Skeletal muscle tissue (tissue), 3 donors: ENCODE measurements at regions not wholly inside any gene's neighbourhood (a gene's known extent, or its start where the extent isn't known, plus 50 kb on each side); places are given as distances from the start of the nearest gene placed in this dataset.

Experiments
- H3K27ac ChIP-seq: one replicate; pipeline ENCODE4 v1.7.0; 2013; ENCODE audit warnings: mild to moderate bottlenecking, low read depth, low read length, inconsistent platforms
- H3K27me3 ChIP-seq, 3 donors: one replicate each; pipeline ENCODE4 v1.7.0; 2013; ENCODE audit warnings: low read length in 3 of 3; ENCODE audit not compliant: control insufficient read depth in 3 of 3, insufficient read depth in 3 of 3
- H3K36me3 ChIP-seq, 3 donors: one replicate each; pipeline ENCODE4 v1.7.0; 2013; ENCODE audit warnings: low read length in 3 of 3; ENCODE audit not compliant: control insufficient read depth in 3 of 3, insufficient read depth in 3 of 3
- H3K4me1 ChIP-seq, 3 donors: one replicate each; pipeline ENCODE4 v1.7.0; 2013; ENCODE audit warnings: low read length in 3 of 3, mild to moderate bottlenecking in 3 of 3; ENCODE audit not compliant: control insufficient read depth in 3 of 3, insufficient read depth in 3 of 3
- H3K4me3 ChIP-seq, 3 donors: one replicate each; pipeline ENCODE4 v1.7.0; 2013; ENCODE audit warnings: low read length in 3 of 3
- H3K9ac ChIP-seq, 3 donors: one replicate each; pipeline ENCODE4 v1.7.0; 2013; ENCODE audit warnings: low read length in 3 of 3, mild to moderate bottlenecking in 3 of 3, moderate library complexity in 2 of 3, low read depth in 1 of 3
- H3K9me3 ChIP-seq, 3 donors: one replicate each; pipeline ENCODE4 v1.7.0; 2013; ENCODE audit warnings: low read length in 3 of 3; ENCODE audit not compliant: control insufficient read depth in 3 of 3
- donor health status: Osteomylitis.

DNA sequence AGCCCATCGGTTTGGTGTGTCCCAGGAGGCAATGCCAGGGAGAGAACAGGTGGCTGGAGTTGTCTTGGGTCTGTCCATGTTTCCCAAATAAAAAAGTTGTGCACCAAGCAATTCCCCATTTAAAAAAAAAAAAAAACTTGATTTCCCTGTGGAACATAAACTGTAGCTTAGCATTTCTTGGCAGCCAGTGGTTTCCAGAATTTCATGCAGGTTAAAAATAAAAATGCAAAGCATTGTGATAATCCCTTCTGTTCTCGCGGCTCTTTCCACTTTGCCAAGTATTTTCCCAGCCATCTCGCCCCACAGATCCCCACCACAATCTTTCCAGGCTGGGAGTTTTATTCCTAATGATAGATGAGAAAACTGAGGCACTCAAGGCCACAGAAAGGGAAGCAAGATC is 51.4 kb upstream of the MSX1 start:
- H3K9ac ChIP-seq: no peak overlapping the region
- H3K9me3 ChIP-seq: peaks cover 2 to 9% (median 4%) of the 10 kb centered on the region in 3 donors
- no peak overlapping the region for H3K4me3 ChIP-seq

DNA sequence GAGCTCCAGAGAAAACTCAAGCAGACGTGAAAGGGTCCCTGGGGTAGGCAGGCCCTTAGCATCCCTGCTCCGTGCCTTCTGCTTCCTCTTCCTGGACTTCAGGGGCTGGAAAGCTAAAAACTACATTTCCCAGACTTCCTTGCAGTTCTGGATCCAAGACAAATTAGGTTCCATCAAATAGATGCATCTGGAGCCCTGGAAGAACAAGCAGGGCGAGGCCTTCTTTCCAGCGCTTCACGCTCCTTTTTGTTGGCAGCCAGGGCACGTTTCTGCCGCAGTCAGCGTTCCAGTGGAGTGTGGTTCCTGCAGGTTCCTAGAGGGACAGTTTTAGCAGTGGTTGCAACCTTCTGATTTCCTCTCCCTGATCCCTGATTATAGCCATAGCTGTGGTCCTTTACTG is 53.6 kb upstream of the MSX1 start:
- H3K36me3 ChIP-seq: no peaks in the 10 kb centered on the region

More for the DNA sequence above, 51.4 kb upstream of the MSX1 start:
- Histone ChIP-seq H3K36me3 (no peaks in the 10 kb centered on the region), H3K27me3 (peaks cover 0 to 11% (median 0%) of the 10 kb centered on the region in 3 donors), H3K27ac (no peak overlapping the region), H3K4me1 (no peaks in the 10 kb centered on the region)

DNA sequence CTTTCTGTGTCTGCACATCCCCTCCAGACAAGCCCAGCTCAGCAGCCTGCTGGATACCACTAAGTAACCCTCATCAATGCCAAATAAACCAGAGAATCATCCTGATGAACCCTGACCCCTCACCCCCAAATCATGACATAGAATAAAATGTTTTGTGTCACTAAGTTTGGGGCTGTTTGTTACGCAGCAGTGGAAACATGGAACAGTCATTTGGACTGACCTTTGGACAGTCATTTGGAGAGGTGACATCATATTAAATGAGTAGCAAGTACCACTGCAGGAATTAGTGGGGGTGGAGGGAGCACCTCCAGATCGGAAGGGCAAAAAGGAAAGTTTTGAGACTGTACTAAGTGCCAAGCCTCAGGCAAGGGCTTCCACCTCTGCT is 55.6 kb upstream of the MSX1 start:
- Histone ChIP-seq H3K9ac (no peak overlapping the region), H3K27ac (no peak overlapping the region), H3K4me3 (no peak overlapping the region), H3K36me3 (no peaks in the 10 kb centered on the region), H3K27me3 (peaks cover 0 to 9% (median 2%) of the 10 kb centered on the region in 3 donors), H3K9me3 (peaks cover 0 to 3% (median 2%) of the 10 kb centered on the region in 3 donors), H3K4me1 (no peaks in the 10 kb centered on the region)

More for the DNA sequence above, 53.6 kb upstream of the MSX1 start:
- no peaks in the 10 kb centered on the region for H3K4me1 ChIP-seq
- peaks cover 0 to 9% (median 2%) of the 10 kb centered on the region in 3 donors for H3K27me3 ChIP-seq
- H3K9ac ChIP-seq: no peak overlapping the region
- H3K4me3 ChIP-seq: no peak overlapping the region
- no peak overlapping the region for H3K27ac ChIP-seq
- H3K9me3 ChIP-seq: peaks cover 2 to 9% (median 4%) of the 10 kb centered on the region in 3 donors

DNA sequence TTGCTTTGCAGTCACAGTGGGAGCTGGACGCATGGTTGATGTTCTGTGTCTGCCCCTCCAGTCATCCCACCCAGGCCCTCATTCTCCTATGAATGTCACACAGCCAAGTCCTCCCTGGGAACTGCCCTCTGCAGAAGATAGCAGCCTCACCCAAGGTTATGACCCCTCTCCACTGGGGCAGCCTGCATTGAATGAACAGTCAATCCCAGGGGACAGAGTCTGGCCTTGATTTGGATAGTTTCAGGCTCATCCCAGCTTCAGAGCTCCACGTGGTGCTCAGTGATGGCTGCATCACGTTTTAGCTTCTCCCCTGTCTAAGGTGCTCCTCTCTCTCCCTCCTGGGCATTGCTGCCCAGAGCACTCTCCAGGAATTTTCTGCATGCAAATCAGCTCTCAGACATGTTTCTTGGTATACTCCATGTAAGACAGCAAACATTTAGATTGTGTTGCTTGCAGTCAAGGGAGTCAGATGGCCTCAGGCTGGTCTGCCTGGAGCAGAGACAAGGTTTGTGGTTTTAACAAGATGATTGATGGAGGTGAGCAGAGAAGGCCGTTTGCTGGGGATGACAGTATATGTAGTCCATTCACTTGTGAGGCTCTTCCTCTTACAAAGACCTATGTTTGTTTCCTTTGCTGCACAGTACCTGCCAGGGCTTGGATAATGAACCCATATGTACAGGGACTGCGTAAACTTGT is 56.1 kb upstream of the MSX1 start:
- peaks cover 0 to 2% (median 0%) of the 10 kb centered on the region in 3 donors for H3K9me3 ChIP-seq
- no peaks in the 10 kb centered on the region for H3K36me3 ChIP-seq
- H3K4me1 ChIP-seq: no peaks in the 10 kb centered on the region
- H3K4me3 ChIP-seq: no peak overlapping the region
- no peak overlapping the region for H3K9ac ChIP-seq
- peaks cover 0 to 9% (median 2%) of the 10 kb centered on the region in 3 donors for H3K27me3 ChIP-seq
- H3K27ac ChIP-seq: no peak overlapping the region

DNA sequence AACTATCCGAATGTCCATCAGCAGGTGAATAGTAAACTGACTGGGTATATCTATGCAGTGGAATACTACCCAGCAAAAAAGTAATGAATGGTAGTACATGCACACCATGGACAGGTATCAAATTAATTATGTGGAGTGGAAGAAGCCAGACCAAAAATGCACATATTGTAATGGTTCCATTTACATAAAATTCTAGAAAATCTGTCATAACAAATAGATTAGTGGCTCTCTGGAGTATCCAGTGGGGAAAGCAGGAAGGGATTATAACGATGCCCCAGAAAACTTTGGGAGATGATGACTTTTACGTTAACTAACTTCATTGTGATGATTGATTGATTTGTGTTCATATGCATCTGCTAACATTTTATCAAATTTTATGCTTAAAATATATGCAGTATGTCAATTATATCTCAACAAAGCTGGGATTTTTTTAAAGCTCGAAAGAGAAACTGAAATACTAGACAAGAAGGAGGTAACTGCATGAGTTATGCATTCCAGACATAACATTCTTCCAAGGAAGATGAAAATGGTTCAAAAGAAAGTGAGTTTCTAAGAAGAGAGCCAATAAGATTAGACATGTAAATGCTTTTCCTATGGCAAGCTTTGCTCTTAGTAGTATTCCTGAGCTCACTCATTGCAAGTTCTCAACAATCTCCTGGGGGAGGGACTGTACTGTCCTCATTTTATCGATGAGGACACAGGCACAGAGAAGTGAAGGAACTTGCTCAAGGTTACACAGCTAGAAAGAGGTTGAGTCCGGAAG is 58.6 kb upstream of the MSX1 start:
- H3K4me1 ChIP-seq: no peaks in the 10 kb centered on the region
- H3K9me3 ChIP-seq: peaks cover 0 to 2% (median 0%) of the 10 kb centered on the region in 3 donors
- no peaks in the 10 kb centered on the region for H3K36me3 ChIP-seq
- H3K4me3 ChIP-seq: no peak overlapping the region
- H3K9ac ChIP-seq: no peak overlapping the region
- H3K27me3 ChIP-seq: peaks cover 0 to 8% (median 2%) of the 10 kb centered on the region in 3 donors
- H3K27ac ChIP-seq: no peak overlapping the region

DNA sequence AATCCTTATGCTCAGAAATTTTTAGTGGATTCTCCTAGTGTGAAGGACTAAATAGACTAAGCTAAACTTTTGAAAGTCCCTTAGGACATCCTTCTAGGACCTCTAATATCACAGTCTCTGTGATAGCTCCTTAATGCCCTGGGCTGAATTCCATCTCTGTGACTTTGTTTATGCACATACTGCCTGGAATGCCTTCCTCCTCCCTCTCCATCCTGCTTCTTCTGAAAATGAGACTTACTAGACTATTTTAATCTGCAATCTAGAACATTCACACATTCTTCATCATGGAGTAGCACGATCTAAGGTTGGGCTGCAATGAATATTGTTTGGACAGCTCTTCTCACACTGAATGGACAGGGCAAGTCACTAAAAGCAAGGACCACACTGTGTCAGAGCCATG is 65.0 kb upstream of the MSX1 start:
- no peak overlapping the region for H3K4me3 ChIP-seq
- peaks cover 0 to 5% (median 0%) of the 10 kb centered on the region in 3 donors for H3K27me3 ChIP-seq
- H3K4me1 ChIP-seq: no peaks in the 10 kb centered on the region
- no peak overlapping the region for H3K27ac ChIP-seq
- no peaks in the 10 kb centered on the region for H3K9me3 ChIP-seq
- no peak overlapping the region for H3K9ac ChIP-seq
- H3K36me3 ChIP-seq: no peaks in the 10 kb centered on the region

DNA sequence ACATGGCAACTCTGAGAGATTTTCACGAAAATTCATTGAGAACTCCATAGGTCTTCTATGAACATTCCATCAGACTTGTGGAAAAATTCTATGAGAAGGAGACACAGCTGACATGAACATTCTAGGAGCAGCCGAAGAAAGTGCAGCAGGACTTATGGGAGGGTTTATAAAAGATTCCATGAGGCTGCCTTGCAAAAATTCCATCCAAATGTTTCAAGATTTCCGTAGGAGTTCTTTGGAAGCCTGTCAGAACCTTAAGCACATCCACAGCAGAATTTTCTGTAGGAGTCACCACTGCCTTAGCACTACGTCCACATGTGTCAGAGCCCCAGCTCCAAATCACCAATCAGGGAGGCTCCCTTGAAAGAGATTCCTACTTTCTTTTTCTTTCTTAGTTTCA is 67.0 kb upstream of the MSX1 start:
- no peak overlapping the region for H3K27ac ChIP-seq
- no peaks in the 10 kb centered on the region for H3K4me1 ChIP-seq
- no peak overlapping the region for H3K9ac ChIP-seq
- peaks cover 0 to 7% (median 0%) of the 10 kb centered on the region in 3 donors for H3K9me3 ChIP-seq
- H3K4me3 ChIP-seq: no peak overlapping the region
- no peaks in the 10 kb centered on the region for H3K36me3 ChIP-seq
- H3K27me3 ChIP-seq: peaks cover 0 to 3% (median 0%) of the 10 kb centered on the region in 3 donors

DNA sequence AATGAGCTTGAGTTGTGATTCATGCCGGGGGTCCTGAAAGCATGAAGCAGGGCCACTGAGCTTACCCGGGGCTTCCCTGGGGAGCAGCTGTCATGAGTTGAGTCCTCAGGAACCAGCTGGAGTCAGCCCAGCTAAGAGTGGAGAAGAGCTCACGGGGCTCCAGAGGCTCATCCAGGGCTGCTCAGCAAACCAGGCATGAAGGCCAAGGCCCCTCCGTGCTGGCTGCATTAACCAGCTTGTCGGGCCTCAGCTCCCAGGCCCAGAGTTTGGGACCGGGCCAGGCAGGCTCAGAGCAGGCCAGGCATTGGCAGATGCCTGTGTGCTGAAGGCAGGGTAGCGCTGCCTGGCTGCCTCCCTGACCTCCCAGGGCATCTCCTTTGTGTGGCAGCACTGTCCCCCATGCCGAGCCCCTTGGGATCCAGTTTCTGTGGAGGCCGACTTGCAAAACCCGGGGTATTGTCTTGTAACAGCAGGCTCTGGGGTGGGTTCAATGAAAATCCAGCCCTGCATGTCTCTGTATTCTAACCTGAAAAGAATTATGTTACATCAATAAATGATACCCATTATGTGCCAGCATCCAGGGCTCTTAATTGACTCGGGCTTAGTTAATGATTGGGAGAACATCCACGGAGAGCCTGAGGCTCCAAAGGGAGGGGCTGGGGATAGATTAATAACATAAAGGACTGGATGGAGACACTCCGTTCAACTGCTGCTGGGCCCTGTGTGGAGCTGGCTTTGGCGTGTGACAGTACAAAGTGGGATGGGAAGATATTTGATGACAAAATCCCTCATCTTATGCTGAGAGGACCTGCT is 68.0 kb upstream of the MSX1 start:
- H3K9ac ChIP-seq: no peak overlapping the region
- H3K27ac ChIP-seq: no peak overlapping the region
- peaks cover 0 to 7% (median 0%) of the 10 kb centered on the region in 3 donors for H3K9me3 ChIP-seq
- no peaks in the 10 kb centered on the region for H3K36me3 ChIP-seq
- H3K4me1 ChIP-seq: no peaks in the 10 kb centered on the region
- H3K27me3 ChIP-seq: peaks cover 0 to 3% (median 0%) of the 10 kb centered on the region in 3 donors
- H3K4me3 ChIP-seq: no peak overlapping the region

DNA sequence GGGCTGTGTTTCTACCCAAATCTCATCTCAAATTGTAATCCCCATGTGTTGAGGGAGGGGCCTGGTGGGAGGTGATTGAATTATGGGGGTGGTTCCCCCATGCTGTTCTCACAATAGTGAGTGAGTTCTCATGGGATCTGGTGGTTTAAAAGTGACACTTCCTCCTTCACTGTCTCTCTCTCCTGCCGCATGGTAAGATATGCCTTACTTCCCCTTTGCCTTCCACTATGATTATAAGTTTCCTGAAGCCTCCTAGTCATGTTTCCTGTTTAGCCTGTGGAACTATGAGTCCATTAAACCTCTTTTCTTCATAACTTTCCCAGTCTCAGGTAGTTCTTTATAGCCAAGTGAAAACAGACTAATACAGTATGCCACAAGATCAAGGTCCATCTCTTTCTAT is 70.0 kb upstream of the MSX1 start:
- no peak overlapping the region for H3K27ac ChIP-seq
- H3K4me1 ChIP-seq: no peaks in the 10 kb centered on the region
- no peak overlapping the region for H3K9ac ChIP-seq
- peaks cover 0 to 7% (median 0%) of the 10 kb centered on the region in 3 donors for H3K9me3 ChIP-seq
- H3K4me3 ChIP-seq: no peak overlapping the region
- H3K36me3 ChIP-seq: no peaks in the 10 kb centered on the region
- H3K27me3 ChIP-seq: peaks cover 0 to 3% (median 0%) of the 10 kb centered on the region in 3 donors
